HG03039 (cell line): ENCODE measurements at regions not wholly inside any gene's neighbourhood (a gene's known extent, or its start where the extent isn't known, plus 50 kb on each side); places are given as distances from the start of the nearest gene placed in this dataset.
"Not testable (repeated sequence)": the region's sequence is repeated elsewhere in the genome, so short reads cannot be mapped to it uniquely, and the experiment has no call there.

Experiments used
- ATAC-seq: cut with Tn5 transposase; IDR thresholded peaks from one replicate; pipeline ENCODE4 v1.9.1; 2021; ENCODE audit warnings: mild to moderate bottlenecking, moderate library complexity; ENCODE audit not compliant: unreplicated experiment

GRCh38 chr2:83016343-83017110, 1442.6 kb downstream of the SUCLG1 start:
- ATAC-seq = no peak

GRCh38 chr2:83015900-83016299, 1443.2 kb downstream of the SUCLG1 start:
- ATAC-seq = no peak

GRCh38 chr2:83015035-83015715, 1443.9 kb downstream of the SUCLG1 start:
- ATAC-seq = no peak

DNA sequence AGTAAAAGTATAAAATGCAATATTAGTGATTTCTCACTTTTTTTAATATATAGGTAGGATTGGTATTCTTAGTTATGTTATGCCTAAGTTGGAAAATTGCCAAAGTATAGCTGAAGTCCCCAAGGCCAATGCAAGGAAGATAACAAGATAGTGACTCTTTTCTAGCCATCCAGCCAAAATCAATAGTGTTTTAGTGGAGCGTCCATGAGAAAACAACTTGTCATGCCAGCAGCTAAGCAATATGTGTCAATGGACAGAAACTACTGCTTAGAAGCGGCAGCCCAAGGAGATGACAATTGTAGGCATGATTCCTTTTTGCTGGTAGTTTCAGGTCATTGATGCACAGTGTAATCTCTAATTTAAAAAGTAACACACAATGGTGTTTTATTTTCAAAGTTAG, 1444.6 kb downstream of the SUCLG1 start:
- ATAC-seq = no peak

DNA sequence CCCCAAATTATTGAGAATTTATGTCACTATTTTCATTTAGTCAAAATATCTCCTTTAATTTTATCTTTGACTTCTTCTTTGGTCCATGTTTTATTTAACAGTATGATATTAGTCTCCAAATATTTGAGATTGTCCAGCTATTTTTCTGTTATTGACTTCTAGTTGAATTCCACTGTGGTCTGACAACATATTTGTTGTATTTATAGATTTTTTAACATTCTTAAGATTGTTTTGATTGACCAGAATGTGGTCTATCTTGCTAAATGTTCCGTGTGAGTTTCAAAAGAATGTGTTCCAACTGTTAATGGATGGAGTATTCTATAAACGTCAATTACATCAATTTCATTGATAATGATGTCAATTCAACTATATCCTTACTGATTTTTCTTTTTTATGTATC, 1452.1 kb downstream of the SUCLG1 start:
- ATAC-seq = no peak

- no peak for ATAC-seq
Observed at GRCh38 chr2:83003555-83003954, 1455.5 kb downstream of the SUCLG1 start.

DNA sequence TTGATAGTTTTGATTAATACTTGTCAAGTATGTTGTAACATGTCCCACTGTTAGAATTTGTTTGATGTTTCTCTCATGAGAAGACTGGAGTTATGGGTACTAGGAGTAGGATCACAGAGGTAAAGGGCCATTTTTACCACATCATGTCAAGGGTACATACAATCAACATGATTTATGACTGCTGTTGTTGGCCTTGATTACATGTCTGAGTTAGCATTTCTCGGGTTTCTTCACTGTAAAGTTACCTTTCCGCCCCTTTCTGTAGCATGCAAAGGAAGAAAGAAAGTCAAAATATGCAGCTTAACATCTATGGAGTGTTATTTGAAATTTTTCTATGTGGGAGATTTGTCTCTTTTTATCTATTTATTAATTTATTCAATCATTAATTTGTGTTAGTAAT, 1456.4 kb downstream of the SUCLG1 start:
- no peak for ATAC-seq

DNA sequence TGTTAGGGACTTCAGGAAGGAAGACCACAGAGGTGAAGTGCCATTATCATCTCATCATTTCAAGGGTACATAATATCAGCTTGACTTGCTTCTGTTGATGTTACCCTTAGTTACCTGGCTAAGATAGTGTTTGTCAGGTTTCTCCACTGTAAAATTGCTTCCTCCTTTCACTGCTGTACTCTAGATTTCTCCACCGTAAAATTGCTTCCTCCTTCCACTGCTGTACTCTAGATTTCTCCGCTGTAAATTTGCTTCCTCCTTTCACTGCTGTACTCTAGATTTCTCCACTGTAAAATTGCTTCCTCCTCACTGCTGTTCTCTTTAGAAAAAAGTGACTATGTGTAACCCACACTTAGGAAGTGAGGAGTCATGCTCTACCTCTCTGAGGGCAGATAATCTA, 1460.3 kb downstream of the SUCLG1 start:
- ATAC-seq = no peak

GRCh38 chr2:82996217-82996616, 1462.9 kb downstream of the SUCLG1 start:
- ATAC-seq = no peak

GRCh38 chr2:82994151-82994550, 1464.9 kb downstream of the SUCLG1 start:
- ATAC-seq = no peak

DNA sequence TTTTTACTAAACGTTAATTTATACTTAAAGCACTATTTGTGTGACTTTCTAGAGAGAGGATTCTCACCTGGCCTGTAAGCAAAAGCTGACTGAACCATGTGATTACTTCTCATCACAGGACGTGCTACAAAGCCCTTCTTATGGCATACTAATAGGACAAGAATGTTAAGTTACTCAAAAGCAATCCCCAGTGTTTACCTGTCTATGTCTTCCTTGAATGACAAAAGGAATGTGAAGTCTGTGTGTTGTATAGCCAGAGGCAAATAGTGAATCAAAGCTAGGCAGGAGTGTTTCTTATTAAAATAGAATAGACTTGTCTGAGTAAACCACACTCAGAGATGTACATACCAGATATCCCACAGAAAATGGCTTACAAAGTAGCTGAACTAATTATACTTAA, 1465.5 kb downstream of the SUCLG1 start:
- no peak for ATAC-seq

DNA sequence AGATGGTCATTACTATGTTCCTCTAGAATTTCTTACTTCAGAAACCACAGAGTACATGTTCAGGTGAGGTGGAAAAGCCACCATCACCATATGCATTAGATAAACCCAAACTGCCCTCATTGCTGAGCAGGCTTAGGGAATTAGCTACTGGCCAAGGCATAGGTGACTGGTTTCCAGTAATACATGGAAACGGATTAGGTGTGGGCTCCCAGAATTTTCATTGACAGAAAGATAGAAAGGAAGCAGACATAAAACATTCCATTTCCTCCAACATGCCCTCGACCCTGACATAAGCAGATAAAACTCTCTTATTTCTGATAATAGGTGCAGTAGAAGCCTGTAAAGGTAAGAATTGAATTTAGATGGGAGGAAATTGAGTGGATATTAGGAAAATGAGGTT, 1466.1 kb downstream of the SUCLG1 start:
- ATAC-seq = no peak

DNA sequence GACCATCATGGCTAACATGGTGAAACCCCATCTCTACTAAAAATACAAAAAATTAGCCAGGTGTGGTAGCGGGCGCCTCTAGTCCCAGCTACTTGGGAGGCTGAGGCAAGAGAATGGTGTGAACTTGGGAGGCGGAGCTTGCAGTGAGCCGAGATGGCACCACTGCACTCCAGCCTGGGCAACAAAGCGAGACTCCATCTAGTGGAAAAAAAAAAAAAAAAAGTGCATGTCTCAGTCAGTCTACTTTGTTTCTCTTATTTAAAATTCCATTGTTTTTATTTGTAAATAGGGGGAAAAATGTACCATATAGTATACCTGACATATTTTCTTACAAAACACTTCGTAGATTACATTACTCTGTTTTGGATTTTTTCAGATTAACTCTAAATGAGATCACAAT, 1471.4 kb downstream of the SUCLG1 start:
- ATAC-seq = not testable (repeated sequence)

DNA sequence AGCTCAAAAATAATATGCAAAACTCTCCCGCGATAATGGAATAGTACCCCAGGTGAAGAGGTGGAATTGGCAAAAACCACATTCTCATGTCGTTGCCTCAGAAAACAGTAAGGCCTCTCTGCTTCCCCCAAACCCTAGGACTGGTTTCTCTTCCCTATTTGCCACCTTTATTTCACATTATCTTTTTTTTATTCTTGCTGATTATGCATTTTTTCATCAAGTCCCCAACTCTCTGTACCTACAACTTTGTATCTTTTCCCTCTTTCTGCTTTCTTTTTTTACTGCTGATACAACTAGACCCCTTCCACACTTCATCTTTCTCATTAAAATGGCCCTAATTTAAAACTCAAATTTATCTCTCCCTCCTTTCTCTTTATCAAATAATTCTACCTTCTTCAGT, 1472.2 kb downstream of the SUCLG1 start:
- ATAC-seq = no peak

DNA sequence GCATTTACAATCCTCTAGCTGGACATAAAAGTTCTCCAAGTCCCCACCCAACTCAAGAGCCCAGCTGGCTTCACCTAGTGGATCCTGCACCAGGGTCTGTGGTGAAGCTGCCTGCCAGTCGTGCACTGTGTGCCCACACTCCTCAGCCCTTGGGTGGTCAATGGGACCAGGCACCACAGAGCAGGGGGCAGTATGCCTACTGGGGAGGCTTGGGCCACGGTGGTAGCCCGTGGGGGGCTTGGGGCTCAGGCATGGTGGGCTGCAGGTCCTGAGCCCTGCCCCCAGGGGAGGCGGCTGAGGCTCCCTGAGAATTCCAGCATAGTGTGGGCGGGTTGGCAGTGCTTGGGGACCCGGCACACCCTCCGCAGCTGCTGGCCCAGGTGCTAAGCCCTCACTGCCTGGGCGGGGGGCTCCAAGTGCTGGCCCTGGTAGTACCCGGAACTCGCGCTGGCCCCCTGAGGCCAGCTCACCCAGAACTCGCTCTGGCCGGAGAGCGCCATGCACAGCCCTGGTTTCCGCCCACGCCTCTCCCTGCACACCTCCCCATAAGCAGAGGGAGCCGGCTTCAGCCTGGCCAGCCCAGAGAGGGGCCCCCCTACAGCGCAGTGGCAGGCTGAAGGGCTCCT, 1473.4 kb downstream of the SUCLG1 start:
- ATAC-seq = no peak

DNA sequence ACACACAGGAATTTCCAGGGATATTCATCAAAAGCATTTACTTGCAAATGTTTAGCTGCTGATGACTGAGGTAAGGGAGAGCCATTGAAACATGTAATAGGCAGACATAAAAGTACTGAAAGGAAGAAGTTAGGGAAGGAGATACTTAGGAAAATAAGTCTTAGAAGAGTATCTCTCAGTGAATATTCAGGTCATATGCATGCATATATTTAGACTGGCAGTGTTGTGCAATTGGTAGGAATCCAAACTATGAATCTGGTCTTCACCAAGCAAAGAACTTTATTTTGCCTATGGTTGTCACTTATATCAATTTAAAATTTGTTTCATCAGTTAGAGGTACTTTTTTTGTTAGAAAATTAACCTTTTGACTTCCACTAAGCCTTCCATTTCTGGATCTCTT, 1490.7 kb downstream of the SUCLG1 start:
- ATAC-seq = no peak

- no peak for ATAC-seq
Observed at GRCh38 chr2:82964341-82964740, 1494.7 kb downstream of the SUCLG1 start.

DNA sequence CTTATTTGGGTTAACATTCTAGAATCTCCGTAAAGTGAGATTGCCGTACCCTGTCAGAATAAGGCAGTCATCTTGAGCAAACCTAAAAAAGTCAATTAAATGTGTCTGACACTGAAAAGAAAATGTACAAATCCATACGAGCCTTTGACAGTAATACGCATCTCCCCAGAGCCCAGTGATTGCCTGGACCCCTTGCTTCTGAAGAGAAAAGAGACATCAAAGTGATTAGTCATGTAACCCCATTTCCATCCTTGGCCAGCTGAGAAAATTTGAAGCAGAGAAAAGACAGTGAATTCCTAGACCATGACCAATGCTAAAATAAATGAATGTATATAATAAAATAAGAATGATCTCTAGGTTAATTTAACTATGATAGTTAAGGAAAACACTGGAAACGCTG, 1499.4 kb downstream of the SUCLG1 start:
- no peak for ATAC-seq

DNA sequence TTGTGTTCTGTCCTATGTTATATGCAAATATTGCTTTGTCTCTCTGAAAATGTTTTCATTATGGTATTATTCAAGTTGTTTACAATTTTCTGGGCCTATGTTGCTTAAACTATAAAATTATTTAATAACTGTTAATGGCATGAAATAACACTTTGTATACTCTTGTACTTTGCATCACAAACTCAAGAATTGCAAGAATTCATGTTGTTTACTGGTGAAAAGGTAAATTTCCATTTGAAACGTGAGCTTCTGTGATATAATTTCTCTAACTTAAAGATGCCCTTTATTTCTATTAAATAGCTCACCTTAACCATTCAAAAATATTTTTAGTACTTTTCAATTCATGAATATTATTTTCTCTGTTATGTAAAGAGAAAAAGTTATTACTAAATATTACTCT, 1504.2 kb downstream of the SUCLG1 start:
- ATAC-seq = no peak

- no peak for ATAC-seq
Observed at GRCh38 chr2:82939211-82939610, 1519.9 kb downstream of the SUCLG1 start.

GRCh38 chr2:82938321-82938845, 1520.7 kb downstream of the SUCLG1 start:
- not testable (repeated sequence) for ATAC-seq

GRCh38 chr2:82913566-82913965, 1545.5 kb downstream of the SUCLG1 start:
- ATAC-seq = no peak
